Uterus (tissue), 2 donors: ENCODE measurements at regions not wholly inside any gene's neighbourhood (a gene's known extent, or its start where the extent isn't known, plus 50 kb on each side); places are given as distances from the start of the nearest gene placed in this dataset.

Experiments used
- CTCF ChIP-seq, 4 experiments: fragments of 200-600 bp in 2 of 4; fragments of 450-650 bp in 2 of 4; sonication (generic) in 2 of 4; IDR thresholded peaks; one replicate each; pipeline ENCODE4 v1.5.1; 2016 to 2019; ENCODE audit warnings: antibody characterized with exemption in 4 of 4, mild to moderate bottlenecking in 2 of 4, moderate library complexity in 1 of 4
- POLR2A ChIP-seq, 2 donors: fragments of 450-650 bp; IDR thresholded peaks; one replicate each; pipeline ENCODE4 v1.6.1; 2016; ENCODE audit warnings: antibody characterized with exemption in 2 of 2, mild to moderate bottlenecking in 1 of 2, moderate library complexity in 1 of 2

- no peak for TF ChIP-seq CTCF (IDR thresholded peaks at IDR 0.05)
- TF ChIP-seq POLR2A (IDR thresholded peaks at IDR 0.05), result no peak
These were observed 2369.4 kb downstream of the MAT2B start for GRCh38 chr5:165874851-165875250.
